Left ventricle myocardium superior (tissue), 1 donor: ENCODE measurements at regions not wholly inside any gene's neighbourhood (a gene's known extent, or its start where the extent isn't known, plus 50 kb on each side); places are given as distances from the start of the nearest gene placed in this dataset.

ENCODE experiments used
- ATAC-seq: fragments of 200-7000 bp; cut with Tn5 transposase; one replicate; pipeline ENCODE4 v1.9.1; 2020; ENCODE audit warnings: mild to moderate bottlenecking, moderate library complexity
- DNase-seq: peaks from one replicate; pipeline ENCODE4 v3.0.0-alpha.2; 2020
- intact Hi-C: fragments of 100-400 bp; cut with micrococcal nuclease; formaldehyde crosslinking; loops from one replicate; pipeline ENCODE4 v1.11.0; 2022
- donor health status: DM: no; HTN: yes; CAD: no; lungs with severe emphysema.

DNA sequence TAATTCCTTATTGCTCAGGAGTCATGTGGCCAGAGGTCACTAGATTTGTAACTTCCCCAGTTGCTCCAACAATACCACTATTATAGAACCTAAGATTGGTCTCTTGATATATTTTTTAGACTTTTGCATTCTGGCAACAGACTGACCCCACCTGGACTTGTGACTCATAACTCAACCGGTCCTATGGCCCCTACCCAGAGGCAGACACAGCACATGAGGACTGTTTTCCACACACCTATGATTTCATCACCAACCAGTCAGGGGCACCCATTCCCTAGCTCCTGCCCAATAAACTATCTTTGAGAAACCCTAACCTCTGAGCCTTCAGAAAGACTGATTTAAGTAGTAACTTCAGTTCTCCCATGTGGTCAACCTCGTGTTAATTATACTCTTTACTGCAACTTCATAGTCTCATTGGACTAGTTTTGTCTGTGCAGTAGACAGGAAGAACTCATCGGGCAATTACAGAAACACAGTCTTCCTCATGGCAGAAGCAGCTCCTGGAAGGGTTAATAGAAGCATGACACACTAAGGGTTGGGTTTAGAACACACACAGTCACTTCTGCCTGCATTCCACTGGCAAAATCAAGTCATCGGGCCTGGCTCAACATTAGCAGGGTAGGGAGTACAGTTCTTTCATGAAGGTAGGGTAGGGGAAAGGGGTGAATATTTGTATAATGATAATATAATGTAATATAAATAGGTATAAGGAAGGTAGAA, 251.8 kb downstream of the UQCRFS1 start:
- ATAC-seq (no peak), DNase-seq (no peak)
- intact Hi-C loops, result no loop called here

DNA sequence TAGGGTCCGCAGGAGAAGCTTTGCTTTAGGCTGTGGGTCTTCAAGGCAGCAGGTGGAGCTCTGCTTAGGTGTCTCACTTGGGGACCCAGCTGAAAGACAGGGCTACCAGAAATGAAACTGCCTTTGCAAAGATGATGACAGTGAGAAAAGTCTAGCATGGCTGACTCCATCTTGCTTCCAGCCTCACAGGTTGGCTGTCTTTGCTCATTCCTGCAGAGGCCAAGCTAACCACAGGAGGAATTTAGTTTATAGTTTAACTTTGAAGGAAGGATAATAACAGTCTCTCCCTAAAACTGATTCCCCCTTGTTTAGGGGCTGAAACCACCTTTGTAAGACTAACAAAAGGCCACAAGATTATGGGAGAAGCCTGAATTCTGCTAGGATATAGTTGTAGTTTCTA, 252.4 kb downstream of the UQCRFS1 start:
- no peak for ATAC-seq
- intact Hi-C loops, result no loop called here
- no peak for DNase-seq

GRCh38 chr19:28956961-28957360, 256.0 kb downstream of the UQCRFS1 start:
- ATAC-seq, result no peak
- no peak for DNase-seq
- intact Hi-C loops, result no loop called here

- intact Hi-C loops, result no loop called here
- ATAC-seq (no peak), DNase-seq (no peak)
Observed at GRCh38 chr19:28956421-28956820, 256.5 kb downstream of the UQCRFS1 start.

DNA sequence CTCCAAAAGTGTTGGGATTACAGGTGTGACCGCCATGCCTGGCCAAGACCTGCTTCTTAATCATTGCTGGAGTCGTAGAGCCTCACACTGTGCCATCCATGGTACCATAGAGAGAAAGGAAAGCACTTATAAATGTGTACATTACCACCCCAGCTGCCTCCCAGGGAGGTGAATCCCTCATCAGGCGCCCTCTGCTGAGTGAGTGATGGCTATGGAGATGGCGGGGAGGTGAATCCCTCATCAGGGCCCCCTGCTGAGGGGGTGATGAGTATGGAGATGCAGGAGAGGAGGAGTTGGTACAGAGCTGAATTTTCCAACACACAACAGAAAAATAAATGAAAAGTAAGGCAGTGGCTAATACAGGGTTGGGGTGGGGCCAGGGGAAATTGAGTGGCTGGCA, 263.4 kb downstream of the UQCRFS1 start:
- intact Hi-C loops, result no loop called here
- DNase-seq (no peak), ATAC-seq (no peak)

GRCh38 chr19:28949027-28949426, 263.9 kb downstream of the UQCRFS1 start:
- intact Hi-C loops, result no loop called here
- DNase-seq (no peak), ATAC-seq (no peak)

GRCh38 chr19:28948566-28948965, 264.4 kb downstream of the UQCRFS1 start:
- intact Hi-C loops, result no loop called here
- ATAC-seq (no peak), DNase-seq (no peak)

DNA sequence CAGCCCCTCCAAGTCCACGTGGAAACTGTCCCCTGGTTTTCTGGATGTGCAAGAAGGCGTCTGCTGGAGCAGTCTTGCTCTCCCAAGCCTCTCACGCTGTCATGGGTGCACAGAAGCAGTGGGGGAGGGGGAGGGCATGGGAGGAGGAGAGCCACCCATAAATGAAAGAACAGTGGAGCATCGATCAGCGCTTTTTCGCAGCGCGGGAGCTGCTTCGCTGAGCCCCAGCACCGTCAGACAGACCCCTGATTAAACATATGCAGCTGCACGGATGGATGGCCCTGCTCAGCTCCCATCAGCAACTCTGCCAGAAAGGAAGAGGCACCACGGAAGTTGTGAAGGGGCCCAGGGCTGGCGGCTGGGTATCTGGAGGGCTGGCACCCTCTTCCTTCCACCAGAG, 264.9 kb downstream of the UQCRFS1 start:
- intact Hi-C loops, result no loop called here
- no peak for DNase-seq

DNA sequence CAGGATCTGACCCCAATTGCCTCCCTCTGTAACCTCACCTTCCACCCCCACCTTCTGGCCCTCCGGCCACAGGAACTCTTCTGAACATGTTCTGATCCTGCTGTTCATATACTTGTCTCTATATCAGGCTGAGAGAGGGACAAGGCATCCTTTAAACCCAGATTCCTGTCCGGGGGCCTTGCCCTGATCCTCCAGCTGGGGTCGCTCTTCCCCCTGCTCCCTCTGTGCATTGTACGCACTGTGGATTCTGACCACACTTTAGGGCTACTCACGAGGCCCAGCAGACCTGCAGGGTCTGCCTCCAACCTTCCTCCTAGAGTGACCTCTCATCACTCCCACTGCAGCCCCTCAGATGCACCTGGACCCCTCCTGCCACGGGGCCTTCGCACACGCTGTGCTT, 269.3 kb downstream of the UQCRFS1 start:
- no peak for DNase-seq
- intact Hi-C loops, result no loop called here

More for the DNA sequence above, 264.9 kb downstream of the UQCRFS1 start:
- ATAC-seq, result no peak

GRCh38 chr19:28941833-28942232, 271.1 kb downstream of the UQCRFS1 start:
- intact Hi-C loops, result no loop called here
- no peak for DNase-seq
- no peak for ATAC-seq

More for the DNA sequence above, 269.3 kb downstream of the UQCRFS1 start:
- ATAC-seq, result no peak

DNA sequence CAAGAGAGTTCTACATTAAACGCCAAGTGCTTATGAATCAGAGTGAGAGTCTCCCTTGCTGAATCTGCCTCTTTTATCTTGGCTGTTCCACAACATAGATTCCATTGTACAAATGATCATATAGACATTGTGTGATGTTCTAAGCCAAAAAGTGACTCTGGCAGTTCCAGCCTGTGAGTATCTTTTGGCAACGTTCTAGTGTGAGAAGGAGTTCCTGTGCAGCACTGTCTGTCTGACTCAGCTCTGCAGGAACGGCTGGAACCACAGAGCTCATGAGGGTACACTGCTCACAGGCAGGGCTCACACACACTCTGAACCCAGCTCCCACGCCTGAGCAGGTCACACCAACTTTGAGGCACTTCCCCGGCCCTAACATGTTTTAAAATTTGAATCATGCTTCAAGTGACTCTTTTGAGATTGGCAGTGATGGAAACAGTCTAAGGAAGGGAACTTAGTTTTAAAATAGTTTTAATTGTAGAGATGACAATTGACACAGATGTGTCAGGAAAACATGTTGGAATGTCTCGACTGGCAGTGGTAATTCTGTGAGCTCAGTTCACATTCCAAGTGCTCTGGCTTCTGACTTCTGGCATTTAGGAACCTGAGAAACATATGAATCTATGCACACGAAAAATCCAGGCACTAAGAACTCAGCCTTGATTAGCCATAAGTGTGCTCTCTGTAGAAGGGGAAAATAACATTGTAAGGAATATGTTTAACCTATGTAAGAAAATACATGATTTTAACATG, 272.0 kb downstream of the UQCRFS1 start:
- intact Hi-C loops, result no loop called here
- ATAC-seq, result peak; percentile 94
- DNase-seq, result no peak

GRCh38 chr19:28939236-28939635, 273.7 kb downstream of the UQCRFS1 start:
- DNase-seq (no peak), ATAC-seq (no peak)
- intact Hi-C loops, result no loop called here

DNA sequence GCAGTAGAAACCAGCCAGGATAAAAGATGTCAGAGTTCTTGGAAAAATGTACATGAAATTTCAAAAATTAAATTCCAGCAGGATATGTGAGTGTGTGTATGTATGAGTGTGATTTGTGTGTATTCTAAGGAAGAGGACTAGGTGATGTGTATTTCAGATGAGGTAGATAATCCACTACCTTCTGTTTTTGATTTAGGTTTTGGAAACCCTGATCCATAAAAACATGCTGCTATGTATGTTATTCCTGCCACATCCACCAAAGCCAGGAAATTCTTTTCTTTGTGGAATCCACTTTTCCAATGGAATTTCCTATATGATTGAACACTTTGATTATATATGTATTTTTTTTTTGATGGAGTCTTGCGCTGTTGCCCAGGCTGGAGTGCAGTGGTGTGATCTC, 276.9 kb downstream of the UQCRFS1 start:
- DNase-seq (no peak), ATAC-seq (no peak)
- intact Hi-C loops, result no loop called here

GRCh38 chr19:28934631-28935030, 278.3 kb downstream of the UQCRFS1 start:
- DNase-seq (no peak), ATAC-seq (no peak)
- intact Hi-C loops, result no loop called here

GRCh38 chr19:28933039-28933438, 279.9 kb downstream of the UQCRFS1 start:
- intact Hi-C loops, result no loop called here
- DNase-seq, result no peak
- ATAC-seq, result no peak

DNA sequence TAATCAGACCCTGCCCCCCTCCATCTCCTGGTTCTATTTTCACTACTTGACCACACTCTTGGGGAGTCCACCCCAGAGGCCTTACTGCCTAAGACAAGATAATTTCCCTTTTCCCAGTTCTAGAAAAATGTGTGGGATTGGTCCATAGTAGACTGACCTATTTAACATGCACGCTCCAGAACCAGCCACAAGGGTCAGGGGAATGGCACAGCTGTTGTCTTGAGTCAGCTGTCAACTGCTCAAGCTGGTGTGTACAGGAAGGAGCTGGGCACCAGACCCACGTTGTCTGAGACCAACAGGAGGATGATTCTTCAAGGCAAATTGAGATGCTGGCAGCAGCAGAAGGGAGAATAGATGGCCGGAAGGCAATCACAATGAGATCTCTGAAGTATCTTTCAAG, 280.5 kb downstream of the UQCRFS1 start:
- ATAC-seq, result no peak
- intact Hi-C loops, result no loop called here
- DNase-seq, result no peak

- intact Hi-C loops, result no loop called here
- DNase-seq (no peak), ATAC-seq (no peak)
Observed at GRCh38 chr19:28929006-28929405, 283.9 kb downstream of the UQCRFS1 start.

GRCh38 chr19:28927456-28927855, 285.5 kb downstream of the UQCRFS1 start:
- no peak for ATAC-seq
- DNase-seq, result no peak
- intact Hi-C loops, result no loop called here

GRCh38 chr19:28920269-28921066, 292.5 kb downstream of the UQCRFS1 start:
- DNase-seq (no peak), ATAC-seq (no peak)
- intact Hi-C loops, result no loop called here

DNA sequence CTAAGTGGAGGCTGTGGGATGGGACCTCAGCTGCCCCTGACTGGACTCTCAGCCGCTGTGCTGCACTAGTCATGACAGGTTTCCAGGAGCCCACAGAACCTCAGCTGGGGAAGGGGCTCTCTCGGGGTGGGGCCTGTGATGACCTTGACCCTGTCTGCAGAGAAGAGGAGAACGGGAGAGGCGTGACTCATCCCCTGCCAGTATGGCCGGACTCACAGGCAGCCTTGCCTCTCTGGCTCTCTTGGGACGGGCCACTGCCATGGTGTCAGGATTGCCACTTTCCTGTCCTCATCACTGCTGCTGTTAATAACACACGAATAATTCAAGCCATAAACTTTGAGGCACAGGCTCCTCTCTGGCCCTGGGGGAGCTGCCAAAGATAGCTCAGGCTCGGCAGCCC, 295.3 kb downstream of the UQCRFS1 start:
- intact Hi-C loops, result no loop called here
- DNase-seq (no peak), ATAC-seq (no peak)
